GM12874 (cell line): ENCODE measurements at regions not wholly inside any gene's neighbourhood (a gene's known extent, or its start where the extent isn't known, plus 50 kb on each side); places are given as distances from the start of the nearest gene placed in this dataset.

ENCODE experiments used
- TF ChIP-seq, protein P1 (sequence below): IDR thresholded peaks from 2 replicates; pipeline ENCODE4 v1.5.1; 2011; ENCODE audit warnings: low read depth, mild to moderate bottlenecking, control low read depth, low read length, moderate library complexity; ENCODE audit not compliant: insufficient read depth

DNA sequence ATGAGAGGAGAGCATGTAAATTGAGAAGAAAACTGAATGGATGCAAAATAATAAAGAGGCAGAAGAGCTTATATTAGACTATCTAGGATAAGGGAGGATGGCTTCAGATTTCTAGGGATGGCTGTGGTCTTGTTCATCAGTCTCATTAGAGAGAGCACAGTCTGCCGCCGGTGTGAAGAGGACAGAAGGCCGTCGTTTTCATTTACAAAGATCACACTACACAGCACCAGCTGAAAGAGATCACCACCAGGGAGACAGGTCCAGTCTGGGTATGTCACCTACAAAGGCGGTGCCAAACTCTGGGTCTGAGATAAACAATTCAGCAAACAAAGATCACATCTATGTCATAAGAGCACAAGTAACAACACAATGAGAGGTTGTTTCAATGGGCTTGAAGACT, 1222.3 kb upstream of the SLC10A2 start:
- TF ChIP-seq, protein P1, sequence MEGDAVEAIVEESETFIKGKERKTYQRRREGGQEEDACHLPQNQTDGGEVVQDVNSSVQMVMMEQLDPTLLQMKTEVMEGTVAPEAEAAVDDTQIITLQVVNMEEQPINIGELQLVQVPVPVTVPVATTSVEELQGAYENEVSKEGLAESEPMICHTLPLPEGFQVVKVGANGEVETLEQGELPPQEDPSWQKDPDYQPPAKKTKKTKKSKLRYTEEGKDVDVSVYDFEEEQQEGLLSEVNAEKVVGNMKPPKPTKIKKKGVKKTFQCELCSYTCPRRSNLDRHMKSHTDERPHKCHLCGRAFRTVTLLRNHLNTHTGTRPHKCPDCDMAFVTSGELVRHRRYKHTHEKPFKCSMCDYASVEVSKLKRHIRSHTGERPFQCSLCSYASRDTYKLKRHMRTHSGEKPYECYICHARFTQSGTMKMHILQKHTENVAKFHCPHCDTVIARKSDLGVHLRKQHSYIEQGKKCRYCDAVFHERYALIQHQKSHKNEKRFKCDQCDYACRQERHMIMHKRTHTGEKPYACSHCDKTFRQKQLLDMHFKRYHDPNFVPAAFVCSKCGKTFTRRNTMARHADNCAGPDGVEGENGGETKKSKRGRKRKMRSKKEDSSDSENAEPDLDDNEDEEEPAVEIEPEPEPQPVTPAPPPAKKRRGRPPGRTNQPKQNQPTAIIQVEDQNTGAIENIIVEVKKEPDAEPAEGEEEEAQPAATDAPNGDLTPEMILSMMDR = no peak

DNA sequence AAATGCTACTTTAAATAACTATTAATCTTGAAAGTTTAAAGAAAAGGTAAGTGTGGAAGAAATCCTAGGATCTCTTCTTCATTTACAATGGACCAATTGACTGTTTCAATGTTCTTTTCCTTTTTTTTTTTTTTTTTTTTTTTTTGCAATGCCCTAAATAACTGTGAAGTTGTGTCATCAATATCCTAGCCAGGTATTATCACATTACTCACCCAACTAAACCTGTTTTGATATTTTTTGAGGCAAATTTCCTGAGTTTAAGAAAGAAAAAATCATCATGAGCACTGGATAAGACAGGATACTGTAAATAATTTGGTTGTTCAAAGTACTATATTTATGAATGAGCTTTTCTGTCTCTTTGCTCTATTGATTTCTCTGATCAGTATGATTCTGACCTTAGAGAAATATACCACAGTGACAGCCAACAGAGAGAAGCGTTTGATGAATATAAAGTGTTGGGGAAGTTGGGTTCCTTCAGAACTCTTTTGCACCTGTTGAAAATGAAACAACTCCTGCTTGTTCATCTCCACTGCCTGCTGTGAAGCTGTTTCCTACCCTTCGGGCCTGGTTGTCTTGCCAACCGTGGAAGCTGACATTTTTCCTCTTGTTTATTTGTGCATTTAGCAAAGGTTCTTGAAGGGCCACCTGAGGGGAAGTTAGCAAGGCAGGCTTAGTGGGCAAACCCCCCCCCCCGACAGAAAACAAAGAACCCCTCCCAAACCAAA, 1220.5 kb upstream of the SLC10A2 start:
- TF ChIP-seq, protein P1 = no peak

DNA sequence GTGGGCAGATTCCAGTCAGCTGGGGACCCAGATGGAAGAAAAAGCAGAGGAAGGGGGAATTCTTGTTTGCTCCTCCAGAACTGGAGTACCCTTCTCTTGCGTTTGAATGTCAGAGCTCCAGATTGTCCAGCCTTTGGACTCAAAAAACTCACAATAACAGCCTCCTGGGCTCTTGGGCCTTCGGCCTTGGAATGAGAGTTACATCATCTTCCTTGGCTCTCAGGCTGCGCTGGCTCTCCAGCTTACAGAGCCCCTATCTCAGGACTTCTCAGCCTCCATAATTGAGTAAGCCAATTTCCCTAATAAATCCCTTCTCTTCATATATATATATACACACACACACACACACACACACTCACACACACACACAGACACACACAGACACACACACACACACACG, 1215.7 kb upstream of the SLC10A2 start:
- TF ChIP-seq, protein P1 = no peak

DNA sequence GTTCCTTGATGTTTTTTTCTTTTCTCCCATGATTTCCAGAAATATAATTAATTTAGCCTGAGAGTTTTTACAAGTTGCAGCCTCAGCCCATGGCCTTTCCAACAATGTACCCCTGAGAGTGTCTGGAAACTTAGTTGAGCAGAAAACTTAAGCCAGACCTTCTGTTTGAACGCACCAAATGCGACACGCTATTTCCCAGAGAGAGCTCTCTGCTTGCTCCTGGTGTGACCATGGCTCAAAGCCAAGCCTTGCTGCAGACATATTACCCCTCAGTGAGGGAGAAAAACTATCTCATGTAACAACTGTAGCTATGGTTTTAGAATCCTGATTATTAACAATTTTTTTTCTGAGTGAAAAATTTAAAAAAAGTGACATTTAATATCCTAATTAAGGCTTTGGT, 1204.5 kb upstream of the SLC10A2 start:
- TF ChIP-seq, protein P1 = no peak

DNA sequence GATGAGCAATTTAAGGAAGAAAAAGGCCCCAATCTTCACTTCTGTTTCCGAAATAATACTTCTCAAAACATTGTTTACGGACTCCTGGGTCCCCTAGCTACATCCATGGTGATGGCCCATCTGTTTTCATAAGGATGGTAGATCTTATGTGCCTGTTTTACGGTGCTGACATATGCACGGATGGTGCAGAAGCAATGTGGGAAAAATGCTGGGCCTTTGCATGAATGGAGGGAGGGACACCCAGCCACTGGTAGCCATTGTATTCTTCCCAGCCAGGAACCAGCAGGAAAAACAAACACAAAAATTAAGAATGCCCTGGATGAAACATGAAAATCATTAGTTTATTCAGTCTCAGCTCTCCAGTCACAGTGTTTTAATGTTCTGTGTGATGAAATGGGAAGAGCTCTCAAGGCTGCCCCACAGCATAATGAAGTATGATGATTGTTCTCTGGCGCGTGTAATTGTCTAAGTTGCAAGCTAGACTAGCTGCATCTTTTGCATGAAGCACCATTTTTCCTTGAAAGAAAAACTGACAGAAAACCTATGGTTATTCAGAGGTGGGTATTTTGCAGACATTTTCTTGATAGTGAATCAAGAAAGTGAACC, 1201.1 kb upstream of the SLC10A2 start:
- TF ChIP-seq, protein P1 = no peak

DNA sequence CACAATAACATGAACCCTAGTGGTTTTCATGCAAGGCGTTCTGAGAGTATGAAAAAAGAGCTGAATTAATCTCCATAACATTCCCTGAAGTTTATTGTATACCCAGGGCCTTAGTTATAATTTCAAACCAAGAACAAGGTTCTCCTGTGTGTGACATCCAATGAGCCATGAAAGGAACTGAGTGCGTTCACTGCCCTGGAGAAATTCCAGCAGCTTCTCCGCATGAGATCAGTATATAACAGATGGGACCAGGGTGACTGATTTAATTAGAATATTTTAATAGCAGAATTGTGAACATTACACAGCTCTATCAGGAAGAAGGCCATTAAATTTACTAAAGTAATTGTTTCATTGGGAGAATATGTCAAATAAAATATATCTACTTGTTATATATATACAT, 1190.5 kb upstream of the SLC10A2 start:
- TF ChIP-seq, protein P1 = no peak

DNA sequence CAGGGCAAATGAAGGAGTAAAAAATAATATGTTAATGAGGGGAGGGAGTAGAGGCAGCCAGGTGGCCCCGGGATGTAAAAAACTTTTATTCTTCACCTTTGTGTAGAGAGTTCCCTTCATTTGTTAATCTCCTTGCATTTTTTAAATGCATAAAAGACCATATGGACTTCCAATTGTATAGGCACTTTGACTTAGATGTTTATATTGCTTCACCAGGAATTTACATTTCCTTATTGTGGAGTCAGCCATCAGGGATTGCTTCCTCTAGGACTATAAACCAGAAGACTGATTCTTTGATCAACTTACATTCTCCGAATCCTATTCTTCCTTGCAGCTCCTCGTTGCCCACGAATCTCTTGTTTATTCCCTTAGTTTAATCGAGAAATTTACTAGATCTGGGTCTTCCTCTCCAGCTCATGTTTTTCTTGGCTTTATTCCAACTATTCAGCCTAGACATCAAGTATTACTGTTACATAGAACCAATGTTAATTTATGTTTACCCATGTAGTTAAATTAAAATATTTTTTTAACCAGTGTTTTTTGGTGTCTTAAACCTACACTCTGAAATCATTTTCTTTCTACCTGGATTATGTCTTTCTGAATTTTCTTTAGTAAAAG, 1187.0 kb upstream of the SLC10A2 start:
- TF ChIP-seq, protein P1 = no peak
